T47D (cell line): ENCODE measurements at regions not wholly inside any gene's neighbourhood (a gene's known extent, or its start where the extent isn't known, plus 50 kb on each side); places are given as distances from the start of the nearest gene placed in this dataset.
A peak's percentile ranks its signal among the peaks of the same experiment; 100 is the strongest.

Experiments
- DNase-seq, 2 experiments: peaks; one replicate each; pipeline versions ENCODE4 v3.0.0 to v3.0.0-alpha.2; 2011 to 2012; ENCODE audit warnings: low read depth in 1 of 2, low spot score in 1 of 2
- JUND ChIP-seq: IDR thresholded peaks from 2 replicates; pipeline ENCODE4 v1.6.1; 2012; ENCODE audit warnings: low read depth
- in situ Hi-C: cut with HindIII; loops from 2 replicates; pipeline ENCODE4 v1.10.0; 2016; ENCODE audit warnings: low sequenced_read_pairs, low pct_unique_long_range_greater_than_20kb

- DNase-seq: no peak
- in situ Hi-C loops: no loop called here
- no peak for TF ChIP-seq JUND
These were observed 194.5 kb upstream of the CDH13 start for GRCh38 chr16:82432261-82432660.

- in situ Hi-C loops: no loop called here
- TF ChIP-seq JUND: no peak
- DNase-seq: no peak
These were observed 201.1 kb upstream of the CDH13 start for GRCh38 chr16:82425661-82426060.

- no peak for TF ChIP-seq JUND
- in situ Hi-C loops: no loop called here
- DNase-seq: no peak
These were observed 204.9 kb upstream of the CDH13 start for GRCh38 chr16:82421851-82422250.

DNA sequence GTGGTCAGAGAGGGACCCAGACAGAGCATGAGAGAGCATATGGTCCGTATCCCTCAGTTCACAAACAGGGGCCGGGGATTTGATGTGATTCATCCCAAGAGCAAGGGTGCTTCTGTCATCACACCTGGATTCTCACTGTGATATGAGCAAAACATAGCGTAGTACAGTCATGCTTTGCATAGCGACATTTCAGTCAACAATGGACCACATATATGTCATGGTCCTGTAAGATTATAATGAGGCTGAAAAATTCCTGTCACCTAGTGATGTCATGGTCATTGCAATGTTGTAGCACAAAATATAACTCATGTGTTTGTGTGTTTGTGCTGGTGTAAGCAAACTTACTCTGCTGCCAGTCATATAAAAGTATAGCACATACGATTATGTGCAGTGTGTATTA, 207.4 kb upstream of the CDH13 start:
- TF ChIP-seq JUND: no peak
- in situ Hi-C loops: no loop called here

DNA sequence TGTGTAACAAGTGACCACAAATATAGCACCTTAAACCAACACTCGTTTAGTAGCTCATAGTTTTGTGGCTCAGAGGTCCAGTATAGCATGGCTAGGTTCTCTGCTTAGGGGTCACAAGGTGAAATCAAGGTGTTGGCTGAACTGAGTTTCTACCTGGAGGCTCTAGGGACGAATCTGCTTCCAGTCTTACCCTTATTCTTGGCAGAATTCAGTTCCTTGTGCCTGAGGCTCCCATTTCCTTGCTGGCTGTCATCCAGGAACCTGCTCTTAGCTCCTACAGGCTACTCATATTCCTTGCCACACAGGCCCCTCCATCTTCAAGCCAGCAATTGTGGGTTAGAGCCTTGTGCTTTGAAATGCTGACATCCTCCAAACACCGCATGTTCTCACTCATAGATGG, 212.3 kb upstream of the CDH13 start:
- peak in 1 of 2 experiments; percentile 64 for DNase-seq
- in situ Hi-C loops: no loop called here
- TF ChIP-seq JUND: no peak

More for the DNA sequence above, 207.4 kb upstream of the CDH13 start:
- DNase-seq: no peak

GRCh38 chr16:82412770-82413169, 214.0 kb upstream of the CDH13 start:
- in situ Hi-C loops: no loop called here
- DNase-seq: no peak
- TF ChIP-seq JUND: no peak

GRCh38 chr16:82405736-82406135, 221.0 kb upstream of the CDH13 start:
- no peak for DNase-seq
- TF ChIP-seq JUND: no peak
- in situ Hi-C loops: no loop called here

- in situ Hi-C loops: no loop called here
- TF ChIP-seq JUND: no peak
These were observed 222.0 kb upstream of the CDH13 start for GRCh38 chr16:82404586-82405315.

GRCh38 chr16:82402665-82403218, 224.0 kb upstream of the CDH13 start:
- no peak for TF ChIP-seq JUND
- no peak for DNase-seq

More at GRCh38 chr16:82404586-82405315, 222.0 kb upstream of the CDH13 start:
- no peak for DNase-seq

DNA sequence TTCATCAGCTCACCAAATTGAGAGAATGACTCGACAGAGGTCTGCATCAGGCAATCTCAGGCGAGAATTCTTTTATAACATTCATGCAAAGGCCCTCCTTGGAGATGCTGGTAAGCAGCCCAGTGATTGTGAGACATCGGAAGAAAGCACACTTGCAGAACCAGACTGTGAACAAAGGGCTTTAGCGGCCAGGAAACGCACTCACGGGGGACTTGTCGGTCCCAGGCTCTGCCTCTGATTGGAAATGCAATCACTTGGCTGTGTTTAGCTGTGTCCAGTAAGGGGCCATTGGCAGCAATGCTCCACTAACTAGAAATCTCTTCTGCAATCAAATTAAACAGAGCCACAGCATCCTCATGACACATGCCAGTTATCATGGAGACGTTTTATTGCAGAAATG, 226.7 kb upstream of the CDH13 start:
- TF ChIP-seq JUND: no peak
- no peak for DNase-seq
- in situ Hi-C loops: no loop called here

More at GRCh38 chr16:82402665-82403218, 224.0 kb upstream of the CDH13 start:
- in situ Hi-C loops: no loop called here

- no peak for DNase-seq
- in situ Hi-C loops: no loop called here
- TF ChIP-seq JUND: no peak
These were observed 226.5 kb upstream of the MPHOSPH6 start for GRCh38 chr16:82396509-82396908.

GRCh38 chr16:82395212-82395611, 225.2 kb upstream of the MPHOSPH6 start:
- in situ Hi-C loops: no loop called here
- DNase-seq: peak in 1 of 2 experiments; percentile 27
- no peak for TF ChIP-seq JUND

- in situ Hi-C loops: no loop called here
- no peak for DNase-seq
- TF ChIP-seq JUND: no peak
These were observed 221.7 kb upstream of the MPHOSPH6 start for GRCh38 chr16:82391690-82392089.
